Erythroblast (primary cell): ENCODE measurements at regions not wholly inside any gene's neighbourhood (a gene's known extent, or its start where the extent isn't known, plus 50 kb on each side); places are given as distances from the start of the nearest gene placed in this dataset.

Source experiments
- GATA1 ChIP-seq: IDR thresholded peaks from 2 replicates; pipeline ENCODE4 v1.6.1; 2011; ENCODE audit warnings: low read depth, mild to moderate bottlenecking, control low read depth, low read length, moderate library complexity
- POLR2A ChIP-seq: IDR thresholded peaks from 2 replicates; pipeline ENCODE4 v1.6.1; 2011; ENCODE audit warnings: mild to moderate bottlenecking, low read length

DNA sequence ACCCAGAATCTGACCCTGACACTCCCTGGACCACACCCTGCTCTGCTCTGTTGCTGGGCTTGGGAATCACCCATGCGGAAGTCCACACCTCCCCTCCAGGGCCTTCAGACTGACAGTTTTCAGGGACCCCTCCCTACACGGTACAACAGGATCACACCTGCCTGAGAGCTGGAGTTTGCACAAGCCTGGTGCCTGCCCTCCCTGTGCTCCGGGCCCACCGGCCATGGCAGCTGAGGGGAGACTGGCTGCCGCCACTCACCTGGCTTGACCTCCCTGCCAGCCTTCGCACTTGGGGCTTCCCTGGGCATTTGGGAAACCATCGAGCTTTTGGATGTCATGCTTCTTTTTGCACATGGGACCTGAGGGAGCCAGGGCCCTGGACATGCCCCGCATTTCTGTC lies 95.9 kb upstream of the ANKRD34C start:
- no peak for TF ChIP-seq POLR2A
- no peak for TF ChIP-seq GATA1
